ENCODE measurements at regions not wholly inside any gene's neighbourhood (a gene's known extent, or its start where the extent isn't known, plus 50 kb on each side); places are given as distances from the start of the nearest gene placed in this dataset.

DNA sequence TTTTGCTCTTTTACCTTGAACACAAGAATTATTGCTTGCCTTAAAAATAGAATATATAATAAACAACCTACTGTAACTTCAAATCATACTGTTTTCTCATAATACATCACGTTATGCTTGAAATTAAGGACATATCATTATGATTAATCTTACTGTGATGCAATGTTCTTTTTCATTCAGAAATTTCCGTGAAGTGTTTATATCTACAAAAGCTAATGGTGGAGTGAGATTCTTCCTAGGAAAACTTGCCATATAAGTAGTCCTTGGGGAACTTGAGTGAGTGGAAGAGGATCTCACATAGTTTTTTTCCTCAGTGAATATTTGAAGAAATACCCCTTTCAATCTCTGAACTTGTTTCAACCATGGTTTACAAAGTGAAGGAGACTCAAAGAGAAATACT is 498.7 kb upstream of the CBLB start:
- H3K36me3 ChIP-seq, result no peaks in the 10 kb centered on the region
- DNase-seq, result no peak
- peaks cover 0 to 2% (median 0%) of the 10 kb centered on the region in 4 donors for H3K4me1 ChIP-seq
- no peaks in the 10 kb centered on the region for H3K27me3 ChIP-seq
- TF ChIP-seq POLR2A (IDR thresholded peaks at IDR 0.05), result no peak
- TF ChIP-seq, protein P1, sequence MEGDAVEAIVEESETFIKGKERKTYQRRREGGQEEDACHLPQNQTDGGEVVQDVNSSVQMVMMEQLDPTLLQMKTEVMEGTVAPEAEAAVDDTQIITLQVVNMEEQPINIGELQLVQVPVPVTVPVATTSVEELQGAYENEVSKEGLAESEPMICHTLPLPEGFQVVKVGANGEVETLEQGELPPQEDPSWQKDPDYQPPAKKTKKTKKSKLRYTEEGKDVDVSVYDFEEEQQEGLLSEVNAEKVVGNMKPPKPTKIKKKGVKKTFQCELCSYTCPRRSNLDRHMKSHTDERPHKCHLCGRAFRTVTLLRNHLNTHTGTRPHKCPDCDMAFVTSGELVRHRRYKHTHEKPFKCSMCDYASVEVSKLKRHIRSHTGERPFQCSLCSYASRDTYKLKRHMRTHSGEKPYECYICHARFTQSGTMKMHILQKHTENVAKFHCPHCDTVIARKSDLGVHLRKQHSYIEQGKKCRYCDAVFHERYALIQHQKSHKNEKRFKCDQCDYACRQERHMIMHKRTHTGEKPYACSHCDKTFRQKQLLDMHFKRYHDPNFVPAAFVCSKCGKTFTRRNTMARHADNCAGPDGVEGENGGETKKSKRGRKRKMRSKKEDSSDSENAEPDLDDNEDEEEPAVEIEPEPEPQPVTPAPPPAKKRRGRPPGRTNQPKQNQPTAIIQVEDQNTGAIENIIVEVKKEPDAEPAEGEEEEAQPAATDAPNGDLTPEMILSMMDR (IDR thresholded peaks at IDR 0.05), result no peak
- H3K4me3 ChIP-seq, result no peak overlapping the region
- H3K27ac ChIP-seq, result no peak overlapping the region
- H3K9me3 ChIP-seq, result no peaks in the 10 kb centered on the region

- DNase-seq, result no peak
- Histone ChIP-seq H3K4me3 (no peak overlapping the region), H3K9me3 (no peaks in the 10 kb centered on the region), H3K27me3 (no peaks in the 10 kb centered on the region), H3K4me1 (peaks cover 0 to 5% (median 0%) of the 10 kb centered on the region in 4 donors), H3K36me3 (no peaks in the 10 kb centered on the region), H3K27ac (no peak overlapping the region)
- no peak for TF ChIP-seq POLR2A (IDR thresholded peaks at IDR 0.05)
- TF ChIP-seq, protein P1 (IDR thresholded peaks at IDR 0.05), result no peak
These were observed 502.6 kb upstream of the CBLB start for GRCh38 chr3:106371221-106371970.

DNA sequence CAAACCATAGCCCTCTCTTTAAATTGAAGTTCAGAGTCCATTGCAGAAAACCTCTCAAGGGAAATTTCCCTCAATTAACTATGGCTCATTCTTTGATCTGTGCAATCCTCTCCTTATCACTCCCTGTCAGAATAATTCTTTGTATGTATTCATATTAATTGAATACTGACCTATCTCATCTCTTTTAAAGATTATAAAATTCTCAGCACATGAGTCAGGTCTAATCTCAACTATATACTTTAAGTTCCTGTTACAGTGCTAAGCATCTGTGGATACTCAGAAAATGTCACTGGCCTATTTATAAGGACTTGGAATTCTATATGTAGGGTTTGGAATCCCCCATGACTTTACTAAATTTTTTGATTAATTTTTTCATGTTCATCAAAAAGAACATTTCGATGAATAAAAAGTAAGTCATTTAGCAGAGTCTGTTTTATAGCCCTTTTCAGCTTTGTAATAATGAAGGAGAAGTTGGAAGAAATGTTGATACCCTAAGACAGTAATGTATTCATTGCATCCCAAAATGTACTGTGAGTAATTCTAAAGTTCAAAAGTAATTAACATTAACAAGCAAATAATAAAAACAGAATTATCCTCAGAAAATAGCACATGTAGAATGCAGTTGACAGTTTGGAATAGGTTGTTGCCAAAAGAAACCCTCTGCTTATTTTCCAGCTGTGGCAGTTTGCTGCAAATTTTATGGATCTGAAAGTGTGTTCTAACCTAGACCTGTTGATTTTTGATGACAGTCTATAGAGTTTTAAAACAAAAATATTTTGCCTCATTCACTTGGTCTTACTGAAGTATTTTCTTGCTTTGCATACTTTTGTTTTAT is 503.4 kb upstream of the CBLB start:
- no peaks in the 10 kb centered on the region for H3K36me3 ChIP-seq
- no peak for DNase-seq
- no peaks in the 10 kb centered on the region for H3K9me3 ChIP-seq
- no peak overlapping the region for H3K4me3 ChIP-seq
- H3K27ac ChIP-seq, result no peak overlapping the region
- H3K27me3 ChIP-seq, result no peaks in the 10 kb centered on the region
- peaks cover 0 to 5% (median 0%) of the 10 kb centered on the region in 4 donors for H3K4me1 ChIP-seq
- TF ChIP-seq, protein P1 (IDR thresholded peaks at IDR 0.05), result no peak
- TF ChIP-seq POLR2A (IDR thresholded peaks at IDR 0.05), result no peak

DNA sequence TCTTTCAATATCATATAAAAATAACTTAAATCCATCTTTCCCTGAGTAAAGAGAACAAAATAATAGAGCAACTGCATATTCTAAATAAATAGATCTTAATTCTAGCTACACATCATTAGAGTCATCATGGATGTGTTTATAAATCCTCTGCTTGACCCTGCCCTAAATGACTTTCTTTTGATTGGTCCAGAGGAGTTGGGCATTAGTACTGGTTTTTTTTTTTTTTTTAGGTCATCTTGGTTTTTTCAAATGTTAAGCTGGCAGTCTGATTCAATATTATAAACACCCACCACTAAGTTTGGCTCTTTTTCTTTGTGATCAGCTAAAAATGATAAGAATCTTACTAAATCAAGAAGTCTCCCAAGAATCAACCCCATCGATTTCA is 504.0 kb upstream of the CBLB start:
- Histone ChIP-seq H3K9me3 (no peaks in the 10 kb centered on the region), H3K27ac (no peak overlapping the region), H3K36me3 (no peaks in the 10 kb centered on the region), H3K27me3 (no peaks in the 10 kb centered on the region), H3K4me3 (no peak overlapping the region), H3K4me1 (peaks cover 0 to 5% (median 0%) of the 10 kb centered on the region in 4 donors)
- TF ChIP-seq, protein P1 (IDR thresholded peaks at IDR 0.05), result no peak
- no peak for TF ChIP-seq POLR2A (IDR thresholded peaks at IDR 0.05)
- DNase-seq, result no peak

GRCh38 chr3:106376016-106376570 is 507.3 kb upstream of the CBLB start:
- Histone ChIP-seq H3K4me1 (peaks cover 0 to 5% (median 0%) of the 10 kb centered on the region in 4 donors), H3K4me3 (no peak overlapping the region), H3K36me3 (no peaks in the 10 kb centered on the region), H3K9me3 (no peaks in the 10 kb centered on the region), H3K27me3 (no peaks in the 10 kb centered on the region), H3K27ac (no peak overlapping the region)
- TF ChIP-seq, protein P1 (IDR thresholded peaks at IDR 0.05), result no peak
- TF ChIP-seq POLR2A (IDR thresholded peaks at IDR 0.05), result no peak
- DNase-seq, result no peak

All from Peyer's patch (tissue), 4 donors.